Calu3 (cell line): ENCODE measurements at regions not wholly inside any gene's neighbourhood (a gene's known extent, or its start where the extent isn't known, plus 50 kb on each side); places are given as distances from the start of the nearest gene placed in this dataset.

ENCODE experiments used
- BruUV-seq: library from RNA; stranded (reverse); fragments of 400-500 nt; replicated peaks from 2 replicates; lab custom pipeline; 2021; lab: Mats Ljungman, UMichigan
- CTCF ChIA-PET: fragments of 300-600 bp; sonication (Branson Sonifier 250); formaldehyde crosslinking; loops from one replicate; lab custom pipeline; 2022; ENCODE audit warnings: antibody characterized with exemption; lab: Charles Lee
- DNase-seq: peaks from one replicate; pipeline ENCODE4 v3.0.0; 2022
- H3K27ac Mint-ChIP-seq: one replicate; pipeline ENCODE4 v1.8.0; 2022; ENCODE audit warnings: mixed read lengths; ENCODE audit not compliant: unreplicated experiment
- H3K27me3 Mint-ChIP-seq: one replicate; pipeline ENCODE4 v1.8.0; 2022; ENCODE audit warnings: mixed read lengths; ENCODE audit not compliant: unreplicated experiment
- H3K36me3 Mint-ChIP-seq: one replicate; pipeline ENCODE4 v1.8.0; 2022; ENCODE audit warnings: mild to moderate bottlenecking, moderate library complexity, mixed read lengths; ENCODE audit not compliant: insufficient read depth, unreplicated experiment
- H3K4me1 Mint-ChIP-seq: one replicate; pipeline ENCODE4 v1.8.0; 2022; ENCODE audit warnings: mild to moderate bottlenecking, low read depth, mixed read lengths; ENCODE audit not compliant: unreplicated experiment
- H3K4me3 Mint-ChIP-seq: one replicate; pipeline ENCODE4 v1.8.0; 2022; ENCODE audit warnings: mild to moderate bottlenecking, low read depth, moderate library complexity, mixed read lengths; ENCODE audit not compliant: unreplicated experiment
- H3K9me3 Mint-ChIP-seq: one replicate; pipeline ENCODE4 v1.8.0; 2022; ENCODE audit warnings: low read depth, mixed read lengths; ENCODE audit not compliant: unreplicated experiment
- intact Hi-C: fragments of 100-400 bp; cut with micrococcal nuclease; formaldehyde crosslinking; loops from one replicate; pipeline ENCODE4 v1.10.0; 2022; ENCODE audit not compliant: unreplicated experiment
- TF ChIP-seq, protein P1 (sequence below): fragments of 200-600 bp; IDR thresholded peaks from one replicate; pipeline ENCODE4 v1.8.0; 2022; ENCODE audit warnings: antibody characterized with exemption; ENCODE audit not compliant: unreplicated experiment

GRCh38 chr18:3333056-3333720, 71.3 kb downstream of the MYL12B start:
- Mint-ChIP-seq H3K4me3 (no peak overlapping the region), H3K9me3 (no peaks in the 10 kb centered on the region), H3K36me3 (no peaks in the 10 kb centered on the region), H3K4me1 (peaks cover 8% of the 10 kb centered on the region), H3K27ac (no peak overlapping the region), H3K27me3 (no peaks in the 10 kb centered on the region)
- no peak for DNase-seq
- TF ChIP-seq, protein P1, sequence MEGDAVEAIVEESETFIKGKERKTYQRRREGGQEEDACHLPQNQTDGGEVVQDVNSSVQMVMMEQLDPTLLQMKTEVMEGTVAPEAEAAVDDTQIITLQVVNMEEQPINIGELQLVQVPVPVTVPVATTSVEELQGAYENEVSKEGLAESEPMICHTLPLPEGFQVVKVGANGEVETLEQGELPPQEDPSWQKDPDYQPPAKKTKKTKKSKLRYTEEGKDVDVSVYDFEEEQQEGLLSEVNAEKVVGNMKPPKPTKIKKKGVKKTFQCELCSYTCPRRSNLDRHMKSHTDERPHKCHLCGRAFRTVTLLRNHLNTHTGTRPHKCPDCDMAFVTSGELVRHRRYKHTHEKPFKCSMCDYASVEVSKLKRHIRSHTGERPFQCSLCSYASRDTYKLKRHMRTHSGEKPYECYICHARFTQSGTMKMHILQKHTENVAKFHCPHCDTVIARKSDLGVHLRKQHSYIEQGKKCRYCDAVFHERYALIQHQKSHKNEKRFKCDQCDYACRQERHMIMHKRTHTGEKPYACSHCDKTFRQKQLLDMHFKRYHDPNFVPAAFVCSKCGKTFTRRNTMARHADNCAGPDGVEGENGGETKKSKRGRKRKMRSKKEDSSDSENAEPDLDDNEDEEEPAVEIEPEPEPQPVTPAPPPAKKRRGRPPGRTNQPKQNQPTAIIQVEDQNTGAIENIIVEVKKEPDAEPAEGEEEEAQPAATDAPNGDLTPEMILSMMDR = no peak
- CTCF ChIA-PET = no interaction called here
- intact Hi-C loops = no loop called here
- no TSS peak for BruUV-seq

DNA sequence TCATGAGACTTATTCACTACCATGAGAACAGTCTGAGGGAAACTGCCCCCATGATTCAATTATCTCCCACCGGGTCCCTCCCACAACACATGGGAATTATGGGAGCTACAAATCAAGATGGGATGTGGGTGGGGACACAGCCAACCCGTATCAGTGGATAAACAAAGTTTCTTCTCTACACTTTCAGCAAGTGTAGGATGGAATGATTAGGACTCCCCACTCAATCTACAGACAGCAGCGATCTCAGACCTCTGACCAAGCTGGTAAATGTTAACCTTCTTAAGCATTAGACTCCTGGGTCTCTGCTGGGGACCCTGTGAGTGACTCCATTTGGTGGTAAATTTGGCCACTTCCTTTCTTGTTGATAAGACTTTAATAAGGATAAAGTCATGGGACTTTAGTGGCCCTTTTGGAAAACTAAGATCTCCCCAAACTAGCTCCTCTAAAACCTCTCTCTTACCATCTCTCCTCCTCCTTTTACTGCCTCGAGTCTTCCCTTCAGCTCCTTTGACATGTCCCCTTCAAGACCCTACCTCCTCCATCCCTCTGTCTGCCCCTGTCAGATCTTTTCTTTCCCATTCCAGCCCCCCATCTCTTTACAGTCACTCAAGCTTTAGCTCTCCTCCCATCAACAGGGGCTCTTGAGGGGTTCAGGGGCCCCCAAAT, 71.9 kb downstream of the MYL12B start:
- DNase-seq = no peak
- no peaks in the 10 kb centered on the region for H3K9me3 Mint-ChIP-seq

DNA sequence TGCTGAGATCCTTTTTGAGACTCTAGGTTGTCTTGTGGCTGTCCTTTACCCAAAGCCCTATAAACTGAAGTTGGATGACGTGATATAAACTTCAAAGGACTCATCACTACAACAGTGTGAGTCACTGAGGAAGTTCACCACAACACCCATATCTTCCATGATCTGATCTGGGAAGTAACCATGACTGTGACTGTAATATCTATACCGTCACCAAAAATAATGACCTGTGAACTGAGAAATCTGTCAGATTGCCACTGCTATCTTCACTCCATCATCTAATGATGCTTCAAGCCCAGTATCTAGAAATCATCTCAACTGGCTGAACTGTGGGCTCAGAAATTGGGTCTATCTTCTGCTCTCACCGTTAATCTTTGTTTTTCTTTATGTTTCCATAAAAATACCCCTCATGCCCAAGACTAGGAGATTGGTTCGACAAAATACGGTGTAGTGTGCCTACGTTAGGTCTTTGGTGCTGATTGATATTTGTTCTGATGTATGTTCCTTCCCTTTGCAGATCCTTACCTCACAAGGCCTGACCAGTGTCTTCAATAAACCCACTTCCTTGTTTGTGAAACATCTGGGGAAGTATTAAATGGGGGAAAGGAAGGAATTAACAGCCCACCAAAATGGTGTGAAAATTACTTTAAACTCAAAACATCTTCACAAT, 78.2 kb downstream of the MYL12B start:
- no peak overlapping the region for H3K27ac Mint-ChIP-seq
- CTCF ChIA-PET = no interaction called here
- H3K4me3 Mint-ChIP-seq = no peak overlapping the region
- DNase-seq = no peak
- no TSS peak for BruUV-seq
- no peaks in the 10 kb centered on the region for H3K4me1 Mint-ChIP-seq
- no peaks in the 10 kb centered on the region for H3K9me3 Mint-ChIP-seq
- TF ChIP-seq, protein P1 = no peak
- H3K27me3 Mint-ChIP-seq = no peaks in the 10 kb centered on the region
- intact Hi-C loops = no loop called here
- H3K36me3 Mint-ChIP-seq = no peaks in the 10 kb centered on the region

More for the DNA sequence above, 71.9 kb downstream of the MYL12B start:
- no peaks in the 10 kb centered on the region for H3K27me3 Mint-ChIP-seq
- no peak overlapping the region for H3K27ac Mint-ChIP-seq
- H3K4me3 Mint-ChIP-seq = no peak overlapping the region
- no TSS peak for BruUV-seq
- H3K36me3 Mint-ChIP-seq = no peaks in the 10 kb centered on the region
- CTCF ChIA-PET = no interaction called here
- TF ChIP-seq, protein P1 = no peak
- peaks cover 8% of the 10 kb centered on the region for H3K4me1 Mint-ChIP-seq
- intact Hi-C loops = no loop called here

- Mint-ChIP-seq H3K27ac (no peak overlapping the region), H3K4me3 (no peak overlapping the region), H3K27me3 (no peaks in the 10 kb centered on the region), H3K4me1 (no peaks in the 10 kb centered on the region), H3K9me3 (no peaks in the 10 kb centered on the region), H3K36me3 (no peaks in the 10 kb centered on the region)
- no TSS peak for BruUV-seq
- intact Hi-C loops = no loop called here
- no peak for DNase-seq
- TF ChIP-seq, protein P1 = no peak
- CTCF ChIA-PET = no interaction called here
Observed at GRCh38 chr18:3340682-3341097, 78.8 kb downstream of the MYL12B start.
